ENCODE measurements at regions not wholly inside any gene's neighbourhood (a gene's known extent, or its start where the extent isn't known, plus 50 kb on each side); places are given as distances from the start of the nearest gene placed in this dataset.

GRCh38 chr2:181146171-181146570 lies 165.8 kb downstream of the UBE2E3 start:
- no peak for DNase-seq (ENCODE audit: extremely low read depth, low read depth, low spot score)

DNA sequence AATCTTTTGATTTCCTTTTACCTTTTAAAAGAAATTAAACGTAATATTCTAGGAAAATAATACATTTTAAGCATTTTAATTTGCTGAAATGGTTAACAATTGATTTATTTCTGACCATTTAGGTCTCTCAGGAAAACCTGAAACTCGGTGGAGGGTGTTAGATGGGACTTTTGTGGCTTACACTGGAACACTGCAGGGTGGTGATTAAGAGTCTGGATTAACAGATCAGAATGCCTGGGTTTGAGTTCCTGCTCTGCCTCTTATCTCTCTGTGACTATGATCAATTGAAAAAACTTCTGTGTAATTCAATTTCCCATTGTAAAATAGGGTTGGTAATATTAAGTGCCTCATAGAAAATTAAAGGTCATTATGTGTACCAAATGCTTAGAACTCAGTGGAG lies 168.7 kb downstream of the UBE2E3 start:
- DNase-seq (ENCODE audit: extremely low read depth, low read depth, low spot score) = no peak

DNA sequence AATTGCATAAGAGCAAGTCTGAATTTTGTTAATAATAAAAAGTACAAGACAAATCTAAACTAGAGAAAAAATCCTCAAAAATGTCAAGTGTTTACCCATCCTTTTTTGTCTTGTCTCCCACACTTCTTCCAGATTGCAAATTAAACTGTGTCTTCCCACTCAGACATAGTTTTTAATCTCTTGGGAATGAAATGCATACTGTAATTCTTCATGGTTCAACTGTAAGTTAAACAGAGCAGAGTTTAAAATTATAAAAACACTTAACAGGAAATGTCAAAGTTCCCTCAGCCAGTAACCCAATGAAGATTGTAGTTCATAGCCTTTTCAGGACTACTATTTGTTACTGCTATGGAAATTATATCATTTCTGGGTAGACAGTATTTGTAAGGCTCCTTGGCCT lies 171.8 kb downstream of the UBE2E3 start:
- no peak for DNase-seq (ENCODE audit: extremely low read depth, low read depth, low spot score)

GRCh38 chr2:181152701-181153100 lies 172.3 kb downstream of the UBE2E3 start:
- no peak for DNase-seq (ENCODE audit: extremely low read depth, low read depth, low spot score)

DNA sequence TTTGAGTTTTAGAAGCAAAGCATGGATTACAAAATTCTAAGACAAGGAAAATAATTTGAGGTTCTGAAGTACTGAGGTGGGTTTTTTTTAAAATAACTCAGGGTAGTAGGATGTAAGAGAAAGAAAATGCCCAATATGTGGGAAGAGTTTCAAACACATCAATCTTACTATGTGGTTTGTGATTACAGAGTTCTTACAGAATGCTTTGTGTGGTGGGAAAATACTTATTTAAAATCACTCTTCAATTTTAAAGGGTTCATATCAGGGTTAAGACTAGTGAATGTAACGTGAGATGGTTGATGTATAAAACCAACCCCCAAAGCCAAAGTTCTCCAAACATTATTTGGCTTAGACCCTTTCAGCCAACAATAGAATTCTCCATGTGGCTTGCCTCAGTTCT lies 173.5 kb downstream of the UBE2E3 start:
- DNase-seq (ENCODE audit: extremely low read depth, low read depth, low spot score) = no peak

DNA sequence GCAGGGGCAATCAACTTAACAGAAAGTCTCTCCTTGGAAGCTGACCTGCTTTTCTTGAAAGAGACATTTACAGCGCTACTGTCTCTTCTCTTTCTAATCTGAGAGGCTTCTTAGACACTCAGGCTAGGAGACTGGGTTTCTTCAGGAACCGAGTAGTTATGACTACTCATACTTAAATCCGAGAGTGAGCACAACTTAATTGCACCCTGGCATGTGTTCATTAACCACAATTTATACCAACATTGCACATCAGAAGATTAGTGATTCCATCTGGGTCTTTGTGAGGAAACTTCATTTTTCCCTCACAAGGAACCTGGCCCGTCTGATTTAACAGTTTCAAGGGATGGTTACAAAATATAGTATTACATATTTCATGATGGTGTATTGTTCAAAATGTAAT lies 176.9 kb downstream of the UBE2E3 start:
- no peak for DNase-seq (ENCODE audit: extremely low read depth, low read depth, low spot score)

- no peak for DNase-seq (ENCODE audit: extremely low read depth, low read depth, low spot score)
These were observed 178.0 kb downstream of the UBE2E3 start for GRCh38 chr2:181158427-181158826.

DNA sequence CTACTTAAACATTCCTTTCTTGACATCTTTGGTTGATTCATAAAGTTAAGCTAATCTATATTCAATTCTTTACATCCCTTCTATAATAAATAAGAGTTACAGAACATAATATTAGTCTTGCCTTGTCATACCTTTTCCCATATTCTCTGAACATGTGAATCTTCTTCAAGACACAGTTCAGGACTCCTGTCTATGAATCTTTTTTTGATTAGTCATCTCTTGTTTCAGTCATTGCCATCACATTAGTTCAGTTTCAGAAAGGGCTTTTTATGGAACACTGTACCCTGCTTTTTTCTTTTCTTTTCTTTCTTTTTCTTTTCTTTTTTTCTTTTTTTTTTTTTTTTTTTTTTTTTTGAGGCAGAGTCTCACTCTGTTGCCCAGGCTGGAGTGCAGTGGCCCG lies 181.2 kb downstream of the UBE2E3 start:
- no peak for DNase-seq (ENCODE audit: extremely low read depth, low read depth, low spot score)

- DNase-seq (ENCODE audit: extremely low read depth, low read depth, low spot score) = no peak
These were observed 182.7 kb downstream of the UBE2E3 start for GRCh38 chr2:181163139-181163538.

GRCh38 chr2:181163691-181164090 lies 183.3 kb downstream of the UBE2E3 start:
- no peak for DNase-seq (ENCODE audit: extremely low read depth, low read depth, low spot score)

GRCh38 chr2:181164699-181165098 lies 184.3 kb downstream of the UBE2E3 start:
- DNase-seq (ENCODE audit: extremely low read depth, low read depth, low spot score) = no peak

- no peak for DNase-seq (ENCODE audit: extremely low read depth, low read depth, low spot score)
These were observed 184.9 kb downstream of the UBE2E3 start for GRCh38 chr2:181165199-181165868.

DNA sequence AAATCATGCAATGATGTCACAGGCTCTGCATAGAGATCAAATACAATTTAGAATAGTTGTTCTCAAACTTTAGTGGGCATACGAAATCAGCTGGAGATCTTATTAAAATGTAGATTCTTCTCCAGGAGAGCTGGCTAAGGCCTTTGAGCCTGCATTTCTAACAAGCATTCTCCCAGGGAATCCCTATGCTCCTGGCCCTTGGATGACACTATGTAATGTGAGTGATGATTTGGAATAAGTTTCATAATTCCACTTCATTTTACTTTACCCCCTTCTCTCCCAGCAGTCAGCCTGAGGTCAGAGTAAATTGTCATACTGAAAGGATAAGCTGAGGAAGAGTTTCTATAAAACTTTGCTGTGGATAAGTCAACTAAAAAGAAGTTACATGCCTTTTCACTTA lies 189.1 kb downstream of the UBE2E3 start:
- no peak for DNase-seq (ENCODE audit: extremely low read depth, low read depth, low spot score)

DNA sequence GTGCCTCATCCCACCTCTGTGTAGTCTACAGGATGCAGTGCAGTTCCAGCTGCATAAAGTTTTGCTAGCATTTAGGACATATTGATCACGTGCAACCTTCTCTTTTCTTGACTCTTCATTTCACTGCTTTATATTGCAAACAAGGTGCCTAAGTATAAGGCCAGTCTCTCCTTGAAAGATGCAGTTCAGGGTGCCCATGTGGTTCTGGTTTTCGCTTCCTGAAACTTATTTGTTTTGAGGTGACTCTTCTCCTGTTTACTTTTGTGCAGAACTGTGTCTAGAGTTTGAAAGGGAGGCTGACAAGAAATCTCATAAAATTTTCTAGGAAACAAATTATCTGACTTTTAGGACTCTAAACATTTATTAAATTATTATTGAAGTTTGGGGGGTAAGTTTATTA lies 189.9 kb downstream of the UBE2E3 start:
- DNase-seq (ENCODE audit: extremely low read depth, low read depth, low spot score) = no peak

DNA sequence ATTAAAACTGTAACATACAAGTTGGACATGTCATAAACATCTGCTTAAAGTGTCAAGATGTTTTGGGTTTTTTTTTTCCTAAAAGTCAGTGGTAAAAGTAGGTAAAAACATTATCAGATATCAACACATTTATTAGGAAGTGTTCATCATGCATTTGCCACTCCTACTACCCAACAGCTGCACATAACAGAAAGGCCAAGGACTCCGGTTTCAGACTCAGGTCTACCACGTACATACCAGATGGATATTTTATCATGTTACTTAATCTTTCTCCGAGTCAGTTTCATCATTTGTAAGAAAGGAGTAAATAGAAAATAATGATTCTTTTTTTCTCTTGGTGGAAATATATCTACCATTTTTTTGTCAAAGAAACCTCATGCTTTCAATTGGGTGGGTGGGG lies 192.3 kb downstream of the UBE2E3 start:
- DNase-seq (ENCODE audit: extremely low read depth, low read depth, low spot score) = no peak

DNA sequence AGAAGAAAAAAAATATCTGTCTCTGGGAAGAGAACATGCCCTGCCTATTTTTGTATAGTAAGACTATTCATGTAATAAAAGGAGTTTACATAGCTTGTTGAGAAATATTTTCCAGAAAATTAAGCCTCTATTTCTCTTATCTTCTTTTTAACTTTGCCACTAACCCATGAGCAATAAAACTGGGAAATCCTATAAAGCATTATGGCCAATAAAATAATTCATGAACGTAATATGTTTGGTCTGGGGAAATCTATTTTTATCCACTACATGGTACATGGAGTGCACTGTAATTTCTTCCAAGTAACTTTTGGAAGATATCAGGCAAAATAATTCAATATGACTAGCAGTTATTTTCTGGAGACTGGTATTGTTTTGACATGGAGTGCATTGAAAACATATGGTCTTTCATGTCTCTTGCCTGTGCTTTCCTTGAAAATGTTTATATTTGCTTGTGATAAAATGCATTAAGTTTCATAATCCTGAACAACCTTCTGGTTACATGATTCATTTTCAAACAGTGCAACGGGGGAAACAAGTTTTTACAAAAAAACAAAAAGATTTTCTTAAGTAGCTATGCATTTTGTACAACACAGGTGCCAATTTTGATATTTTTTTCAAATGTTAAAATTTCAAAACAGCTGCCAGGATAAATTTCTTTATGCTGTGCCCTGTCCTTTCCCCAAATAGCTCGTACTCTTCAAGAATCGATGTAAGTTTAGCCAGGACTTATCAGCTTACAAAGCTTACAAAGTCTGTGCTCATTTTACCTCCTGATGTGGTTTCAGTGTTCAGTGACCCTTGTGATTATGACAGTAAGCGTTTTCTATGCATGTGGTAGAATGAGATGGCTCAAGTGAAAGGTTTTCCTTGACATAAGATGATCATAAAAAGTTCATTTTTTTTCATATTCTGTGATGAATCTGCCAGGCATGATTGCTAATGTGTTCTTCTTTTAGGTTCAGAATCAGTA lies 194.5 kb downstream of the UBE2E3 start:
- no peak for DNase-seq (ENCODE audit: extremely low read depth, low read depth, low spot score)

DNA sequence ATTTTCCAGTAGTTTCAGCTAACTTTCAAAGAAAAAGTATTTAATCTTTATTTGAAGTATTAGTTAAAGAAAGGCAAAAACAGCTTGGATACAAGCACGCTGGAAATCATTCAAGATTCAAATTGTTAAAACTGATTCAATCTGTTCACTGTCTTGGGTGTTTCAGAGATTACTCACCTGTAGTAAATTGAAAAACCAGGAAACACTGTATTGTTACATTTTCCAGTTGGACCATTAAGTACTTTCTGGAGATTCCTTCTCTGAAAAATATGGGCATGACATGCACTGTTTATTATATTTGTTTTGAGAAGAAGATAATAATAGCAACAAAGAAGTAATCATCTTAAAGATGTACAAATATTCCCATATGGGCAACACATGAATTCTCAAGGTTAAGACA lies 196.1 kb downstream of the UBE2E3 start:
- no peak for DNase-seq (ENCODE audit: extremely low read depth, low read depth, low spot score)

GRCh38 chr2:181177376-181177775 lies 197.0 kb downstream of the UBE2E3 start:
- no peak for DNase-seq (ENCODE audit: extremely low read depth, low read depth, low spot score)

- no peak for DNase-seq (ENCODE audit: extremely low read depth, low read depth, low spot score)
These were observed 197.7 kb downstream of the UBE2E3 start for GRCh38 chr2:181178130-181178529.

- DNase-seq (ENCODE audit: extremely low read depth, low read depth, low spot score) = no peak
These were observed 198.5 kb downstream of the UBE2E3 start for GRCh38 chr2:181178823-181179412.

GRCh38 chr2:181183878-181184542 lies 203.6 kb downstream of the UBE2E3 start:
- no peak for DNase-seq (ENCODE audit: extremely low read depth, low read depth, low spot score)

Data from glomerular endothelial cell (primary cell).